SK-N-SH (cell line): ENCODE measurements at regions not wholly inside any gene's neighbourhood (a gene's known extent, or its start where the extent isn't known, plus 50 kb on each side); places are given as distances from the start of the nearest gene placed in this dataset.

Experiments
- CTCF ChIA-PET: fragments of 300-600, 350-600 bp; formaldehyde crosslinking; extraction: SDS; loops from one replicate; lab custom pipeline; 2021; lab: Yijun Ruan, JAX
- POLR2A ChIA-PET: fragments of 350-600 bp; sonication (Branson Sonifier 250); formaldehyde crosslinking; extraction: SDS; loops from one replicate; lab custom pipeline; 2020; ENCODE audit warnings: antibody characterized with exemption, inconsistent platforms; lab: Yijun Ruan, JAX
- DNase-seq: peaks from one replicate; pipeline ENCODE4 v3.0.0; 2012
- H2AFZ ChIP-seq: fragments of 200-600 bp; sonication (generic); 2 replicates; pipeline ENCODE4 v1.8.1; 2016; ENCODE audit warnings: antibody characterized with exemption, mild to moderate bottlenecking, low read depth
- H3F3A ChIP-seq: fragments of 200-600 bp; sonication (generic); replicated peaks from 2 replicates; pipeline ENCODE3; 2016; ENCODE audit warnings: antibody characterized with exemption, mild to moderate bottlenecking; ENCODE audit not compliant: insufficient read depth
- H3K27ac ChIP-seq, 2 experiments: fragments of 200-500 bp in 1 of 2; fragments of 200-600 bp in 1 of 2; sonication (Bioruptor generic) in 1 of 2; sonication (generic), shearing (Covaris generic) in 1 of 2; 2 replicates each; pipeline versions ENCODE4 v1.5.1 to v1.6.1; 2014 to 2016; ENCODE audit warnings: low read depth in 2 of 2, inconsistent platforms in 1 of 2, low read length in 1 of 2, mild to moderate bottlenecking in 1 of 2, mixed read lengths in 1 of 2
- H3K27me3 ChIP-seq: fragments of 200-600 bp; sonication (generic), shearing (Covaris generic); 2 replicates; pipeline ENCODE4 v1.6.1; 2016; ENCODE audit warnings: mixed run types; ENCODE audit not compliant: insufficient read depth
- H3K36me3 ChIP-seq, 2 experiments: fragments of 200-500 bp in 1 of 2; fragments of 200-600 bp in 1 of 2; sonication (Bioruptor generic) in 1 of 2; sonication (generic) in 1 of 2; replicated peaks in 1 of 2; 2 replicates each; pipeline versions ENCODE3 to v1.5.1; 2014 to 2016; ENCODE audit warnings: low read length in 1 of 2, mild to moderate bottlenecking in 1 of 2; ENCODE audit not compliant: insufficient read depth in 2 of 2, control insufficient read depth in 1 of 2
- H3K4me1 ChIP-seq, 2 experiments: fragments of 200-500 bp in 1 of 2; fragments of 200-600 bp in 1 of 2; sonication (Bioruptor generic) in 1 of 2; sonication (generic), shearing (Covaris generic) in 1 of 2; 2 replicates each; pipeline versions ENCODE4 v1.5.1 to v1.6.1; 2014 to 2016; ENCODE audit warnings: low read depth in 1 of 2, low read length in 1 of 2, mixed run types in 1 of 2; ENCODE audit not compliant: insufficient read depth in 2 of 2, control insufficient read depth in 1 of 2
- H3K4me2 ChIP-seq: fragments of 200-600 bp; sonication (generic), shearing (Covaris generic); 2 replicates; pipeline ENCODE4 v1.6.1; 2017; ENCODE audit warnings: mixed run types
- H3K4me3 ChIP-seq, 2 experiments: fragments of 200-500 bp in 1 of 2; fragments of 200-600 bp in 1 of 2; sonication (Bioruptor generic) in 1 of 2; sonication (generic), shearing (Covaris generic) in 1 of 2; 2 replicates each; pipeline versions ENCODE4 v1.5.1 to v1.8.1; 2014 to 2016; ENCODE audit warnings: low read depth in 2 of 2, inconsistent platforms in 1 of 2, low read length in 1 of 2, mild to moderate bottlenecking in 1 of 2, mixed read lengths in 1 of 2, moderate library complexity in 1 of 2
- H3K79me2 ChIP-seq: fragments of 200-600 bp; sonication (generic); 2 replicates; pipeline ENCODE4 v1.8.1; 2017; ENCODE audit warnings: mild to moderate bottlenecking; ENCODE audit not compliant: insufficient read depth
- H3K9ac ChIP-seq: fragments of 200-600 bp; sonication (generic); 2 replicates; pipeline ENCODE4 v1.6.1; 2017; ENCODE audit warnings: mixed run types
- H3K9me2 ChIP-seq: fragments of 200-600 bp; sonication (generic); 2 replicates; pipeline ENCODE4 v1.6.1; 2017; ENCODE audit warnings: mixed run types
- H3K9me3 ChIP-seq: fragments of 200-600 bp; sonication (generic); 2 replicates; pipeline ENCODE4 v1.6.1; 2017; ENCODE audit warnings: mixed run types, mild to moderate bottlenecking, moderate library complexity
- H4K20me1 ChIP-seq: fragments of 200-600 bp; sonication (generic); 2 replicates; pipeline ENCODE4 v1.6.1; 2017; ENCODE audit warnings: mild to moderate bottlenecking, mixed run types; ENCODE audit not compliant: insufficient read depth
- CHD2 ChIP-seq: fragments of 150-350 bp; IDR thresholded peaks from 2 replicates; pipeline ENCODE4 v1.6.1; 2018; ENCODE audit warnings: low read length; ENCODE audit not compliant: partially characterized antibody
- ELF1 ChIP-seq: IDR thresholded peaks from 2 replicates; pipeline ENCODE4 v1.4.0; 2012
- EP300 ChIP-seq, 2 experiments: IDR thresholded peaks; 2 replicates each; pipeline versions ENCODE4 v1.4.0 to v1.6.1; 2012; ENCODE audit warnings: borderline replicate concordance in 1 of 2, low read depth in 1 of 2, low read length in 1 of 2
- FOXJ3 ChIP-seq: sonication (generic); formaldehyde crosslinking; IDR thresholded peaks from 2 replicates; pipeline ENCODE4 v1.5.1; 2020; ENCODE audit warnings: mild to moderate bottlenecking, missing genetic modification reagents
- GATA2 ChIP-seq: sonication (generic); formaldehyde crosslinking; IDR thresholded peaks from 2 replicates; pipeline ENCODE4 v1.5.0; 2020; ENCODE audit warnings: mild to moderate bottlenecking, missing genetic modification reagents
- JUND ChIP-seq: IDR thresholded peaks from 2 replicates; pipeline ENCODE4 v1.4.0; 2012
- MEF2A ChIP-seq: IDR thresholded peaks from 2 replicates; pipeline ENCODE4 v1.4.0; 2012; ENCODE audit warnings: low read depth, borderline replicate concordance
- MXI1 ChIP-seq: IDR thresholded peaks from 2 replicates; pipeline ENCODE4 v1.6.1; 2012; ENCODE audit warnings: mild to moderate bottlenecking, low read depth, low read length, improper control_type of control experiment
- RCOR1 ChIP-seq: fragments of 150-350 bp; IDR thresholded peaks from 2 replicates; pipeline ENCODE4 v1.6.1; 2017; ENCODE audit warnings: antibody characterized with exemption, low read length
- RFX5 ChIP-seq: IDR thresholded peaks from 2 replicates; pipeline ENCODE4 v1.6.1; 2012; ENCODE audit warnings: mild to moderate bottlenecking, improper control_type of control experiment, low read length
- SIN3A ChIP-seq: IDR thresholded peaks from 2 replicates; pipeline ENCODE4 v1.6.1; 2012; ENCODE audit warnings: low read depth, mild to moderate bottlenecking, low read length, moderate library complexity, borderline replicate concordance
- YY1 ChIP-seq: IDR thresholded peaks from 2 replicates; pipeline ENCODE4 v1.4.0; 2012; ENCODE audit warnings: low read depth, mild to moderate bottlenecking
- WGBS: methylation state at CpG from one replicate; pipeline ENCODE4 v1.1.6; 2017; ENCODE audit warnings: low lambda C conversion rate; 5-methylcytosine and 5-hydroxymethylcytosine counted together
- TF ChIP-seq, protein P1 (sequence below): IDR thresholded peaks from 2 replicates; pipeline ENCODE4 v1.6.1; 2012; ENCODE audit warnings: mild to moderate bottlenecking, low read depth, low read length, moderate library complexity
- TF ChIP-seq, protein P2 (sequence below): IDR thresholded peaks from 2 replicates; pipeline ENCODE4 v1.4.0; 2012; ENCODE audit warnings: low read depth, borderline replicate concordance
- TF ChIP-seq, protein P3 (sequence below): IDR thresholded peaks from 2 replicates; pipeline ENCODE4 v1.4.0; 2012; ENCODE audit warnings: low read depth, borderline replicate concordance

DNA sequence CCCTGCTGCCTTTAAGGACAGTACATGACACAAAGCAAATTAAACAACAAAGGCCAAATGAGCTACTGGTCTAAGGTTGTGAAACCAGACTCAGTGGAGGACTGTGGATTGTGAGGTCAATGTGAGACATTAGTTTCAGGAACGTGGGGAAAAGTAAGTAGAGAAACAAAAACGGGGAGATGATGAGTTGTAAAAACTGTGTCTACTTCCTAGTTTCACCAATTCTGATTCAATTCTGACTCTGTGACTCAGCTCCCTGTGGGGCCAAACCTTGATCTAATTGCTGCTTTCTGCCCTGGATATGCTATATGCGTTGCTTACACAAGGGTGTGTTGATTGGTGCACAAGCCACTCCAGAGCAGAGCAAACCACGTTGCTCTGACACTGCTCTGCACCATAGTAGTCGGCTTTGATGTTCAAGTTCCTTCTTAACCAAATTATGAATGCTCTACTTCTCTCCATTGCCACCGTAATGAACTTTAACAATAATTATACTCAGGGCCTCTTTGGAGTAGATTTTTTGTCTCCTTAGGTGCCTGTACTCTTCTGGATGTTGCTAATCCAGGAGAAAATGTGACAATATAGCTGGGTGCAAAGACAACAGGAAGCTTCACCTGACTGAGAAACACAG, 1640.1 kb upstream of the CELF4 start:
- Histone ChIP-seq H2AFZ (no peak overlapping the region), H3K9ac (no peak overlapping the region), H3K36me3 (no peaks in the 10 kb centered on the region), H3K4me1 (no peaks in the 10 kb centered on the region), H3K9me3 (no peaks in the 10 kb centered on the region), H3F3A (no peaks in the 10 kb centered on the region), H3K4me3 (no peak overlapping the region), H3K27me3 (no peaks in the 10 kb centered on the region), H3K79me2 (no peaks in the 10 kb centered on the region), H4K20me1 (no peaks in the 10 kb centered on the region), H3K4me2 (no peak overlapping the region), H3K27ac (no peak overlapping the region), H3K9me2 (no peaks in the 10 kb centered on the region)
- POLR2A ChIA-PET: no interaction called here
- CTCF ChIA-PET: interaction anchor here (0.6 kb wide), 1 partner anchor 37 kb away, joined by 3 read pairs; no protein-coding TSS in a partner anchor
- no peak for TF ChIP-seq RFX5
- TF ChIP-seq, protein P1, sequence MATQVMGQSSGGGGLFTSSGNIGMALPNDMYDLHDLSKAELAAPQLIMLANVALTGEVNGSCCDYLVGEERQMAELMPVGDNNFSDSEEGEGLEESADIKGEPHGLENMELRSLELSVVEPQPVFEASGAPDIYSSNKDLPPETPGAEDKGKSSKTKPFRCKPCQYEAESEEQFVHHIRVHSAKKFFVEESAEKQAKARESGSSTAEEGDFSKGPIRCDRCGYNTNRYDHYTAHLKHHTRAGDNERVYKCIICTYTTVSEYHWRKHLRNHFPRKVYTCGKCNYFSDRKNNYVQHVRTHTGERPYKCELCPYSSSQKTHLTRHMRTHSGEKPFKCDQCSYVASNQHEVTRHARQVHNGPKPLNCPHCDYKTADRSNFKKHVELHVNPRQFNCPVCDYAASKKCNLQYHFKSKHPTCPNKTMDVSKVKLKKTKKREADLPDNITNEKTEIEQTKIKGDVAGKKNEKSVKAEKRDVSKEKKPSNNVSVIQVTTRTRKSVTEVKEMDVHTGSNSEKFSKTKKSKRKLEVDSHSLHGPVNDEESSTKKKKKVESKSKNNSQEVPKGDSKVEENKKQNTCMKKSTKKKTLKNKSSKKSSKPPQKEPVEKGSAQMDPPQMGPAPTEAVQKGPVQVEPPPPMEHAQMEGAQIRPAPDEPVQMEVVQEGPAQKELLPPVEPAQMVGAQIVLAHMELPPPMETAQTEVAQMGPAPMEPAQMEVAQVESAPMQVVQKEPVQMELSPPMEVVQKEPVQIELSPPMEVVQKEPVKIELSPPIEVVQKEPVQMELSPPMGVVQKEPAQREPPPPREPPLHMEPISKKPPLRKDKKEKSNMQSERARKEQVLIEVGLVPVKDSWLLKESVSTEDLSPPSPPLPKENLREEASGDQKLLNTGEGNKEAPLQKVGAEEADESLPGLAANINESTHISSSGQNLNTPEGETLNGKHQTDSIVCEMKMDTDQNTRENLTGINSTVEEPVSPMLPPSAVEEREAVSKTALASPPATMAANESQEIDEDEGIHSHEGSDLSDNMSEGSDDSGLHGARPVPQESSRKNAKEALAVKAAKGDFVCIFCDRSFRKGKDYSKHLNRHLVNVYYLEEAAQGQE: no peak
- TF ChIP-seq MXI1: no peak
- no peak for TF ChIP-seq GATA2 (CRISPR knock-in tag)
- no peak for TF ChIP-seq CHD2
- no peak for TF ChIP-seq ELF1
- TF ChIP-seq FOXJ3: no peak
- TF ChIP-seq YY1: no peak
- TF ChIP-seq EP300 (IDR thresholded peaks at IDR 0.05; ENCODE audit: borderline replicate concordance in 1 of 2, low read depth in 1 of 2, low read length in 1 of 2): no peak
- TF ChIP-seq MEF2A: no peak
- TF ChIP-seq, protein P2, sequence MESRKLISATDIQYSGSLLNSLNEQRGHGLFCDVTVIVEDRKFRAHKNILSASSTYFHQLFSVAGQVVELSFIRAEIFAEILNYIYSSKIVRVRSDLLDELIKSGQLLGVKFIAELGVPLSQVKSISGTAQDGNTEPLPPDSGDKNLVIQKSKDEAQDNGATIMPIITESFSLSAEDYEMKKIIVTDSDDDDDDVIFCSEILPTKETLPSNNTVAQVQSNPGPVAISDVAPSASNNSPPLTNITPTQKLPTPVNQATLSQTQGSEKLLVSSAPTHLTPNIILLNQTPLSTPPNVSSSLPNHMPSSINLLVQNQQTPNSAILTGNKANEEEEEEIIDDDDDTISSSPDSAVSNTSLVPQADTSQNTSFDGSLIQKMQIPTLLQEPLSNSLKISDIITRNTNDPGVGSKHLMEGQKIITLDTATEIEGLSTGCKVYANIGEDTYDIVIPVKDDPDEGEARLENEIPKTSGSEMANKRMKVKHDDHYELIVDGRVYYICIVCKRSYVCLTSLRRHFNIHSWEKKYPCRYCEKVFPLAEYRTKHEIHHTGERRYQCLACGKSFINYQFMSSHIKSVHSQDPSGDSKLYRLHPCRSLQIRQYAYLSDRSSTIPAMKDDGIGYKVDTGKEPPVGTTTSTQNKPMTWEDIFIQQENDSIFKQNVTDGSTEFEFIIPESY: no peak
- TF ChIP-seq, protein P3, sequence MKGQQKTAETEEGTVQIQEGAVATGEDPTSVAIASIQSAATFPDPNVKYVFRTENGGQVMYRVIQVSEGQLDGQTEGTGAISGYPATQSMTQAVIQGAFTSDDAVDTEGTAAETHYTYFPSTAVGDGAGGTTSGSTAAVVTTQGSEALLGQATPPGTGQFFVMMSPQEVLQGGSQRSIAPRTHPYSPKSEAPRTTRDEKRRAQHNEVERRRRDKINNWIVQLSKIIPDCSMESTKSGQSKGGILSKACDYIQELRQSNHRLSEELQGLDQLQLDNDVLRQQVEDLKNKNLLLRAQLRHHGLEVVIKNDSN: no peak
- TF ChIP-seq SIN3A: no peak
- TF ChIP-seq RCOR1: no peak
- TF ChIP-seq JUND: no peak
- no peak for DNase-seq
- WGBS: 14% methylated on average over 6 of the region's 6 CpGs
